Panc1 (cell line): ENCODE measurements at regions not wholly inside any gene's neighbourhood (a gene's known extent, or its start where the extent isn't known, plus 50 kb on each side); places are given as distances from the start of the nearest gene placed in this dataset.

Experiments used
- ATAC-seq: fragments of 200-7000 bp; cut with Tn5 transposase; 2 replicates; pipeline ENCODE4 v1.9.1; 2020; ENCODE audit warnings: mild to moderate bottlenecking, moderate library complexity
- BruUV-seq: library from RNA; stranded (reverse); fragments of 400-500 nt; replicated peaks from 2 replicates; lab custom pipeline; 2021; lab: Mats Ljungman, UMichigan
- CTCF ChIA-PET: fragments of 300-600 bp; sonication (Branson Sonifier 250); formaldehyde crosslinking; loops from one replicate; lab custom pipeline; 2022; ENCODE audit warnings: antibody characterized with exemption; lab: Charles Lee
- POLR2A ChIA-PET: fragments of 300-600 bp; sonication (Branson Sonifier 250); formaldehyde crosslinking; loops from one replicate; lab custom pipeline; 2022; ENCODE audit warnings: antibody characterized with exemption; lab: Charles Lee
- DNase-seq: peaks from one replicate; pipeline ENCODE4 v3.0.0-alpha.2; 2010; ENCODE audit warnings: low read depth, low spot score
- H3K27ac ChIP-seq: 2 replicates; pipeline ENCODE4 v1.5.1; 2011; ENCODE audit warnings: mild to moderate bottlenecking, low read length, inconsistent platforms
- H3K27me3 ChIP-seq: fragments of 200-500 bp; sonication (Bioruptor generic); 2 replicates; pipeline ENCODE4 v1.6.0; 2014; ENCODE audit warnings: low read length, inconsistent platforms; ENCODE audit not compliant: control insufficient read depth, insufficient read depth
- H3K36me3 ChIP-seq: fragments of 200-500 bp; sonication (Bioruptor generic); 2 replicates; pipeline ENCODE4 v1.5.1; 2014; ENCODE audit warnings: inconsistent platforms, mild to moderate bottlenecking, low read length, moderate library complexity; ENCODE audit not compliant: control insufficient read depth, insufficient read depth
- H3K4me1 ChIP-seq: 2 replicates; pipeline ENCODE4 v1.5.1; 2011; ENCODE audit warnings: inconsistent platforms, mild to moderate bottlenecking, low read length, moderate library complexity; ENCODE audit not compliant: control insufficient read depth, insufficient read depth
- H3K4me3 ChIP-seq, 2 experiments: 2 replicates each; pipeline ENCODE4 v1.5.1; 2011 to 2012; ENCODE audit warnings: low read depth in 2 of 2, low read length in 2 of 2, mild to moderate bottlenecking in 2 of 2, inconsistent platforms in 1 of 2, moderate library complexity in 1 of 2
- H3K9me3 ChIP-seq: fragments of 200-500 bp; sonication (Bioruptor generic); 2 replicates; pipeline ENCODE4 v1.5.1; 2014; ENCODE audit warnings: low read depth, mild to moderate bottlenecking, inconsistent platforms, low read length, moderate library complexity; ENCODE audit not compliant: control insufficient read depth, insufficient read depth
- CTCF ChIP-seq: fragments of 450-650 bp; IDR thresholded peaks from 2 replicates; pipeline ENCODE4 v1.5.1; 2017; ENCODE audit warnings: mild to moderate bottlenecking
- POLR2AphosphoS5 ChIP-seq: IDR thresholded peaks from 2 replicates; pipeline ENCODE4 v1.6.1; 2012; ENCODE audit warnings: mild to moderate bottlenecking, low read depth, low read length, moderate library complexity
- REST ChIP-seq, 2 experiments: IDR thresholded peaks; 2 replicates each; pipeline ENCODE4 v1.6.1; 2011 to 2012; ENCODE audit warnings: low read depth in 2 of 2, control low read depth in 1 of 2, low read length in 1 of 2, mild to moderate bottlenecking in 1 of 2, moderate library complexity in 1 of 2; ENCODE audit not compliant: insufficient read depth in 1 of 2
- SIN3A ChIP-seq: IDR thresholded peaks from 2 replicates; pipeline ENCODE4 v1.6.1; 2012; ENCODE audit warnings: low read depth, mild to moderate bottlenecking, low read length, moderate library complexity, borderline replicate concordance; ENCODE audit not compliant: insufficient read depth
- TCF7L2 ChIP-seq: IDR thresholded peaks from 2 replicates; pipeline ENCODE4 v1.6.1; 2011; ENCODE audit warnings: mild to moderate bottlenecking, low read depth, low read length, inconsistent platforms
- in situ Hi-C: cut with HindIII; loops from 2 replicates; pipeline ENCODE4 v1.10.0; 2016; ENCODE audit warnings: low sequenced_read_pairs, low pct_unique_long_range_greater_than_20kb
- intact Hi-C: fragments of 100-400 bp; cut with micrococcal nuclease; formaldehyde crosslinking; loops from one replicate; pipeline ENCODE4 v1.10.0; 2022; ENCODE audit not compliant: unreplicated experiment

GRCh38 chr2:40032650-40033319 lies 253.7 kb upstream of the THUMPD2 start:
- Histone ChIP-seq H3K9me3 (no peaks in the 10 kb centered on the region), H3K27me3 (no peaks in the 10 kb centered on the region; the same call in 1 of the 2 replicates), H3K4me3 (no peak overlapping the region), H3K27ac (no peak overlapping the region), H3K4me1 (no peaks in the 10 kb centered on the region), H3K36me3 (no peaks in the 10 kb centered on the region)
- TF ChIP-seq TCF7L2 (no peak), REST (IDR thresholded peaks at IDR 0.05; ENCODE audit: insufficient read depth in 1 of 2, low read depth in 2 of 2, low read length in 1 of 2) (no peak), POLR2AphosphoS5 (no peak), CTCF (no peak), SIN3A (no peak)
- intact Hi-C loops (no loop called here), in situ Hi-C loops (no loop called here)
- POLR2A ChIA-PET = no interaction called here
- CTCF ChIA-PET = no interaction called here
- DNase-seq (no peak), ATAC-seq (no peak)
- no TSS peak for BruUV-seq

- Histone ChIP-seq H3K27me3 (no peaks in the 10 kb centered on the region; the same call in 1 of the 2 replicates), H3K4me1 (no peaks in the 10 kb centered on the region), H3K27ac (no peak overlapping the region), H3K4me3 (no peak overlapping the region), H3K36me3 (no peaks in the 10 kb centered on the region), H3K9me3 (no peaks in the 10 kb centered on the region)
- ChIA-PET CTCF (no interaction called here), POLR2A (interaction anchor here (0.6 kb wide), 1 partner anchor 1725 kb away, joined by 4 read pairs; no protein-coding TSS in a partner anchor)
- ATAC-seq (no peak), DNase-seq (no peak)
- intact Hi-C loops (no loop called here), in situ Hi-C loops (no loop called here)
- BruUV-seq = no TSS peak
- TF ChIP-seq REST (IDR thresholded peaks at IDR 0.05; ENCODE audit: insufficient read depth in 1 of 2, low read depth in 2 of 2, low read length in 1 of 2) = no peak
- no peak for TF ChIP-seq SIN3A
- no peak for TF ChIP-seq TCF7L2
- no peak for TF ChIP-seq POLR2AphosphoS5
- no peak for TF ChIP-seq CTCF
These were observed 251.5 kb upstream of the THUMPD2 start for GRCh38 chr2:40030456-40030975.
